ENCODE measurements at regions not wholly inside any gene's neighbourhood (a gene's known extent, or its start where the extent isn't known, plus 50 kb on each side); places are given as distances from the start of the nearest gene placed in this dataset.
"Not testable (repeated sequence)": the region's sequence is repeated elsewhere in the genome, so short reads cannot be mapped to it uniquely, and the experiment has no call there.

- no peak overlapping the region for H3K27ac ChIP-seq
- ATAC-seq (no peak), DNase-seq (no peak)
- WGBS (ENCODE audit: insufficient coverage, low coverage, low lambda C conversion rate, missing lambda C conversion rate) = 55% methylated on average over 2 of the region's 3 CpGs
- H3K27me3 ChIP-seq = no peaks in the 10 kb centered on the region
- no peaks in the 10 kb centered on the region for H3K4me1 ChIP-seq
- H3K36me3 ChIP-seq = no peaks in the 10 kb centered on the region
- TF ChIP-seq POLR2A (IDR thresholded peaks at IDR 0.05) = no peak
- TF ChIP-seq CTCF (IDR thresholded peaks at IDR 0.05) = no peak
- H3K4me3 ChIP-seq = no peak overlapping the region
- intact Hi-C loops (cut with DNase I) = no loop called here
- H3K9me3 ChIP-seq = no peaks in the 10 kb centered on the region
Measured at GRCh38 chr1:56125316-56125715, 454.0 kb downstream of the PLPP3 start.

- H3K9me3 ChIP-seq = no peaks in the 10 kb centered on the region
- 89% methylated on average over 3 of the region's 3 CpGs for WGBS (ENCODE audit: insufficient coverage, low coverage, low lambda C conversion rate, missing lambda C conversion rate)
- intact Hi-C loops (cut with DNase I) = no loop called here
- H3K27me3 ChIP-seq = no peaks in the 10 kb centered on the region
- no peak for ATAC-seq
- H3K36me3 ChIP-seq = no peaks in the 10 kb centered on the region
- no peaks in the 10 kb centered on the region for H3K4me1 ChIP-seq
- H3K4me3 ChIP-seq = no peak overlapping the region
- TF ChIP-seq POLR2A (IDR thresholded peaks at IDR 0.05) (no peak), CTCF (IDR thresholded peaks at IDR 0.05) (no peak)
- H3K27ac ChIP-seq = no peak overlapping the region
- no peak for DNase-seq
Measured at GRCh38 chr1:56123826-56124225, 455.5 kb downstream of the PLPP3 start.

DNA sequence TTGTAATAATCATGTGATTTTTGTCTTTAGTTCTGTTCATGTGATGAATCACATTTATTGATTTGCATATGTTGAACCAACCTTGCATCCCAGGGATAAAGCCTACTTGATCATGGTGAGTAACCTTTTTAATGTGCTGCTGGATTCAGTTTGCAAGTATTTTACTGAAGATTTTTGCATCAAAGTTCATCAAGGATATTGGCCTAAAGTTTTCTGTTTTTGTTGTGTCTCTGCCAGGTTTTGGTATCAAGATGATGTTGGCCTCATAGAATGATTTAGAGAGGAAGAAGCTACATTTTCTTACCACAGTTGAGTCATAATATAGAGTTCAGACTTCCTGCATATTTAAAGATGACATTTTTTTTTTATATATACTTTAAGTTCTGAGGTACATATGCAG, 455.9 kb downstream of the PLPP3 start:
- intact Hi-C loops (cut with DNase I) = no loop called here
- no peaks in the 10 kb centered on the region for H3K27me3 ChIP-seq
- DNase-seq (no peak), ATAC-seq (no peak)
- TF ChIP-seq CTCF (IDR thresholded peaks at IDR 0.05) (no peak), POLR2A (IDR thresholded peaks at IDR 0.05) (no peak)
- no peak overlapping the region for H3K27ac ChIP-seq
- H3K4me3 ChIP-seq = no peak overlapping the region
- H3K9me3 ChIP-seq = no peaks in the 10 kb centered on the region
- H3K4me1 ChIP-seq = no peaks in the 10 kb centered on the region
- no peaks in the 10 kb centered on the region for H3K36me3 ChIP-seq

GRCh38 chr1:56120021-56120420, 459.3 kb downstream of the PLPP3 start:
- DNase-seq (no peak), ATAC-seq (no peak)
- H3K27me3 ChIP-seq = no peaks in the 10 kb centered on the region
- H3K27ac ChIP-seq = no peak overlapping the region
- H3K9me3 ChIP-seq = no peaks in the 10 kb centered on the region
- intact Hi-C loops (cut with DNase I) = no loop called here
- TF ChIP-seq CTCF (IDR thresholded peaks at IDR 0.05) = no peak
- no peak for TF ChIP-seq POLR2A (IDR thresholded peaks at IDR 0.05)
- H3K4me3 ChIP-seq = no peak overlapping the region
- no peaks in the 10 kb centered on the region for H3K36me3 ChIP-seq
- 61% methylated on average over 2 of the region's 2 CpGs for WGBS (ENCODE audit: insufficient coverage, low coverage, low lambda C conversion rate, missing lambda C conversion rate)
- H3K4me1 ChIP-seq = no peaks in the 10 kb centered on the region

- H3K27ac ChIP-seq; H3K4me1 ChIP-seq; intact Hi-C loops (cut with DNase I); ATAC-seq; DNase-seq; H3K27me3 ChIP-seq; H3K4me3 ChIP-seq; H3K9me3 ChIP-seq; H3K36me3 ChIP-seq: not testable (repeated sequence)
- WGBS (ENCODE audit: insufficient coverage, low coverage, low lambda C conversion rate, missing lambda C conversion rate) = 95% methylated on average over 3 of the region's 4 CpGs
Measured at GRCh38 chr1:56118676-56119075, 460.7 kb downstream of the PLPP3 start.
